ENCODE measurements at regions not wholly inside any gene's neighbourhood (a gene's known extent, or its start where the extent isn't known, plus 50 kb on each side); places are given as distances from the start of the nearest gene placed in this dataset.

DNA sequence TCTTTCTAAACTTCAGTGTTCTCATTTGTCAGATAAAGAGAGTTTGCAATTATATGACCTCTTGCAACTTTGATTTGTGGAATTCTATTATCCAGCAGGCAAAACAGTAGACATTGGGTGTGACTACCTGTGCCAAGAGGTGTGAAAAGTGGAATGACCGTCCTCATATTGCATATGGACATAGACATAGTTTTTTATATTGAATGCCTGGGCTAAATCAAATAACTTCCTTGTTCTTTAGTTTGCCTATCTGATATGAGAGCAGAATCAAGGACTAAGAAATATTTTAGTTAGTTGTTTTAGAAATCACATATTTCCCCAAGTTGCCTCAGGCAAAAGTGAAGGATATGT is 117.7 kb upstream of the KLF8 start:
- TF ChIP-seq, protein P1, sequence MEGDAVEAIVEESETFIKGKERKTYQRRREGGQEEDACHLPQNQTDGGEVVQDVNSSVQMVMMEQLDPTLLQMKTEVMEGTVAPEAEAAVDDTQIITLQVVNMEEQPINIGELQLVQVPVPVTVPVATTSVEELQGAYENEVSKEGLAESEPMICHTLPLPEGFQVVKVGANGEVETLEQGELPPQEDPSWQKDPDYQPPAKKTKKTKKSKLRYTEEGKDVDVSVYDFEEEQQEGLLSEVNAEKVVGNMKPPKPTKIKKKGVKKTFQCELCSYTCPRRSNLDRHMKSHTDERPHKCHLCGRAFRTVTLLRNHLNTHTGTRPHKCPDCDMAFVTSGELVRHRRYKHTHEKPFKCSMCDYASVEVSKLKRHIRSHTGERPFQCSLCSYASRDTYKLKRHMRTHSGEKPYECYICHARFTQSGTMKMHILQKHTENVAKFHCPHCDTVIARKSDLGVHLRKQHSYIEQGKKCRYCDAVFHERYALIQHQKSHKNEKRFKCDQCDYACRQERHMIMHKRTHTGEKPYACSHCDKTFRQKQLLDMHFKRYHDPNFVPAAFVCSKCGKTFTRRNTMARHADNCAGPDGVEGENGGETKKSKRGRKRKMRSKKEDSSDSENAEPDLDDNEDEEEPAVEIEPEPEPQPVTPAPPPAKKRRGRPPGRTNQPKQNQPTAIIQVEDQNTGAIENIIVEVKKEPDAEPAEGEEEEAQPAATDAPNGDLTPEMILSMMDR (IDR thresholded peaks at IDR 0.05; ENCODE audit: low read length) = no peak
- TF ChIP-seq EZH2 (IDR thresholded peaks at IDR 0.05; ENCODE audit: borderline replicate concordance, low read length) = no peak

Data from OCI-LY1 (cell line).